ENCODE measurements at regions not wholly inside any gene's neighbourhood (a gene's known extent, or its start where the extent isn't known, plus 50 kb on each side); places are given as distances from the start of the nearest gene placed in this dataset.

DNA sequence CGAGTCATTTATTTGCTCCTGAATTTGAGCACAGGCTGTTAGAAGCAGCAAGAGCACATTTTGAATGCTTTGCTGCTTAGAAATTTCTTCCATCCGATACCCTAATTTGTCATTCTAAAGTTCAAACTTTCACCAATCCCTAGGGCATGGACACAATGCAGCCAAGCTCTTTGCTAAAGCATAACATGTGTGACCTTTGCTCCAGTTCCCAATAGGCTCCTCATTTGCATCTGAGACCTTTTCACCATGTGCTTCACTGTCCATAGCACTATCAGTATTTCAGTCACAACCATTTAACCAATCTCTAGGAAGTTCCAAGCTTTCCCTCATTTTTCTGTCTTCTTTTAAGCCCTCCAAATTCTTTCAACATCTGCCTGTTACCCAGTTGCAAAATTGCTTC, 1333.1 kb downstream of the SI start:
- H3K27me3 ChIP-seq (ENCODE audit: control insufficient read depth in 2 of 2, insufficient read depth in 2 of 2, low read length in 2 of 2), result no peaks in the 10 kb centered on the region
- H3K9ac ChIP-seq (replicated peaks; ENCODE audit: extremely low read depth, insufficient read depth, low read length), result no peak overlapping the region
- no peak overlapping the region for H3K27ac ChIP-seq (ENCODE audit: insufficient read depth, low read depth, low read length)
- no peak overlapping the region for H3K4me3 ChIP-seq (replicated peaks in 1 of 3; ENCODE audit: insufficient read depth in 1 of 3, low read depth in 1 of 3, low read length in 3 of 3)
- ChIA-PET POLR2A (no interaction called here), CTCF (no interaction called here)
- FAIRE-seq, result no peak
- no peak overlapping the region for H3K4me2 ChIP-seq (ENCODE audit: insufficient read depth, low read length)
- no peak overlapping the region for H2AFZ ChIP-seq (ENCODE audit: low read depth, low read length)
- TF ChIP-seq, protein P1, sequence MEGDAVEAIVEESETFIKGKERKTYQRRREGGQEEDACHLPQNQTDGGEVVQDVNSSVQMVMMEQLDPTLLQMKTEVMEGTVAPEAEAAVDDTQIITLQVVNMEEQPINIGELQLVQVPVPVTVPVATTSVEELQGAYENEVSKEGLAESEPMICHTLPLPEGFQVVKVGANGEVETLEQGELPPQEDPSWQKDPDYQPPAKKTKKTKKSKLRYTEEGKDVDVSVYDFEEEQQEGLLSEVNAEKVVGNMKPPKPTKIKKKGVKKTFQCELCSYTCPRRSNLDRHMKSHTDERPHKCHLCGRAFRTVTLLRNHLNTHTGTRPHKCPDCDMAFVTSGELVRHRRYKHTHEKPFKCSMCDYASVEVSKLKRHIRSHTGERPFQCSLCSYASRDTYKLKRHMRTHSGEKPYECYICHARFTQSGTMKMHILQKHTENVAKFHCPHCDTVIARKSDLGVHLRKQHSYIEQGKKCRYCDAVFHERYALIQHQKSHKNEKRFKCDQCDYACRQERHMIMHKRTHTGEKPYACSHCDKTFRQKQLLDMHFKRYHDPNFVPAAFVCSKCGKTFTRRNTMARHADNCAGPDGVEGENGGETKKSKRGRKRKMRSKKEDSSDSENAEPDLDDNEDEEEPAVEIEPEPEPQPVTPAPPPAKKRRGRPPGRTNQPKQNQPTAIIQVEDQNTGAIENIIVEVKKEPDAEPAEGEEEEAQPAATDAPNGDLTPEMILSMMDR (IDR thresholded peaks at IDR 0.05; ENCODE audit: extremely low read depth in 1 of 2, insufficient read depth in 1 of 2, low read depth in 1 of 2, low read length in 2 of 2), result no peak
- no peak for TF ChIP-seq POLR2AphosphoS5 (IDR thresholded peaks at IDR 0.05; ENCODE audit: insufficient read depth, low read depth, low read length)
- TF ChIP-seq POLR2A (IDR thresholded peaks at IDR 0.05; ENCODE audit: low read depth, low read length), result no peak
- TF ChIP-seq GATA2 (IDR thresholded peaks at IDR 0.05; ENCODE audit: insufficient read depth, insufficient read length, low read depth, low read length), result no peak
- TF ChIP-seq, protein P2, sequence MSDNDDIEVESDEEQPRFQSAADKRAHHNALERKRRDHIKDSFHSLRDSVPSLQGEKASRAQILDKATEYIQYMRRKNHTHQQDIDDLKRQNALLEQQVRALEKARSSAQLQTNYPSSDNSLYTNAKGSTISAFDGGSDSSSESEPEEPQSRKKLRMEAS (IDR thresholded peaks at IDR 0.05; ENCODE audit: insufficient read depth, insufficient read length), result no peak
- TF ChIP-seq EZH2 (IDR thresholded peaks at IDR 0.05; ENCODE audit: borderline replicate concordance, low read depth, low read length, severe bottlenecking), result no peak
- TF ChIP-seq JUN (IDR thresholded peaks at IDR 0.05; ENCODE audit: borderline replicate concordance, insufficient read depth, insufficient read length, low read depth), result no peak
- TF ChIP-seq FOS (IDR thresholded peaks at IDR 0.05; ENCODE audit: borderline replicate concordance, insufficient read depth, low read length), result no peak
- TF ChIP-seq MYC (IDR thresholded peaks at IDR 0.05; ENCODE audit: low read depth, low read length), result no peak
- H3K4me1 ChIP-seq (ENCODE audit: control insufficient read depth, extremely low read depth, insufficient read depth, low read length), result no peaks in the 10 kb centered on the region
- no TSS peak for BruUV-seq (replicated peaks)
- H3K9me3 ChIP-seq (replicated peaks; ENCODE audit: control insufficient read depth, insufficient read depth, low read length), result peaks cover 9% of the 10 kb centered on the region
- dilution Hi-C loops (cut with MboI; ENCODE audit: extremely low pct_ligation_motif_present, low sequenced_read_pairs) (no loop called here), intact Hi-C loops (cut with micrococcal nuclease) (no loop called here)
- DNase-seq (ENCODE audit: low read depth, low spot score), result no peak
- no peaks in the 10 kb centered on the region for H3K79me2 ChIP-seq (ENCODE audit: control insufficient read depth, insufficient read depth, low read length)
- H4K20me1 ChIP-seq (replicated peaks; ENCODE audit: control insufficient read depth, extremely low read depth, insufficient read depth, low read length), result no peaks in the 10 kb centered on the region
- no peaks in the 10 kb centered on the region for H3K36me3 ChIP-seq (ENCODE audit: control insufficient read depth in 2 of 2, extremely low read depth in 1 of 2, insufficient read depth in 2 of 2, low read length in 2 of 2)
- H3K9me1 ChIP-seq (replicated peaks; ENCODE audit: control insufficient read depth, extremely low read depth, insufficient read depth, low read length), result no peaks in the 10 kb centered on the region

Measured in endothelial cell of umbilical vein (primary cell).